Stimulated activated CD8-positive, alpha-beta memory T cell treated with anti-CD3 and anti-CD28 coated beads, Interleukin-4, amount 100 ng/mL, for 24 hours (primary cell): ENCODE measurements at regions not wholly inside any gene's neighbourhood (a gene's known extent, or its start where the extent isn't known, plus 50 kb on each side); places are given as distances from the start of the nearest gene placed in this dataset.

Experiments used
- DNase-seq: peaks from one replicate; pipeline ENCODE4 v3.0.0-alpha.2; 2020; ENCODE audit warnings: low read depth

GRCh38 chr11:69413993-69414392 lies 67.5 kb upstream of the LINC01488 start:
- no peak for DNase-seq

GRCh38 chr11:69414773-69415187 lies 66.7 kb upstream of the LINC01488 start:
- DNase-seq, result no peak

- DNase-seq, result no peak
Observed at GRCh38 chr11:69415411-69416142, 65.9 kb upstream of the LINC01488 start.

- DNase-seq, result no peak
Observed at GRCh38 chr11:69416143-69416515, 65.3 kb upstream of the LINC01488 start.

- DNase-seq, result no peak
Observed at GRCh38 chr11:69416762-69417698, 64.4 kb upstream of the LINC01488 start.

- DNase-seq, result no peak
Observed at GRCh38 chr11:69417699-69418085, 63.8 kb upstream of the LINC01488 start.

- DNase-seq, result no peak
Observed at GRCh38 chr11:69418576-69419296, 62.7 kb upstream of the LINC01488 start.

GRCh38 chr11:69419662-69420395 lies 61.6 kb upstream of the LINC01488 start:
- no peak for DNase-seq

- no peak for DNase-seq
Observed at GRCh38 chr11:69422645-69423044, 58.8 kb upstream of the LINC01488 start.

- no peak for DNase-seq
Observed at GRCh38 chr11:69423181-69423580, 58.3 kb upstream of the LINC01488 start.

- no peak for DNase-seq
Observed at GRCh38 chr11:69423611-69424385, 57.7 kb upstream of the LINC01488 start.

- no peak for DNase-seq
Observed at GRCh38 chr11:69424748-69425147, 56.7 kb upstream of the LINC01488 start.

- no peak for DNase-seq
Observed at GRCh38 chr11:69425444-69425843, 56.0 kb upstream of the LINC01488 start.

GRCh38 chr11:69425895-69426544 lies 55.4 kb upstream of the LINC01488 start:
- DNase-seq, result peak; percentile 15

- DNase-seq, result no peak
Observed at GRCh38 chr11:69427337-69427736, 54.1 kb upstream of the LINC01488 start.

GRCh38 chr11:69427906-69428880 lies 53.3 kb upstream of the LINC01488 start:
- DNase-seq, result no peak

- DNase-seq, result no peak
Observed at GRCh38 chr11:69429716-69430491, 51.6 kb upstream of the LINC01488 start.

- DNase-seq, result no peak
Observed at GRCh38 chr11:69430566-69430965, 50.9 kb upstream of the LINC01488 start.
